ENCODE measurements at regions not wholly inside any gene's neighbourhood (a gene's known extent, or its start where the extent isn't known, plus 50 kb on each side); places are given as distances from the start of the nearest gene placed in this dataset.

DNA sequence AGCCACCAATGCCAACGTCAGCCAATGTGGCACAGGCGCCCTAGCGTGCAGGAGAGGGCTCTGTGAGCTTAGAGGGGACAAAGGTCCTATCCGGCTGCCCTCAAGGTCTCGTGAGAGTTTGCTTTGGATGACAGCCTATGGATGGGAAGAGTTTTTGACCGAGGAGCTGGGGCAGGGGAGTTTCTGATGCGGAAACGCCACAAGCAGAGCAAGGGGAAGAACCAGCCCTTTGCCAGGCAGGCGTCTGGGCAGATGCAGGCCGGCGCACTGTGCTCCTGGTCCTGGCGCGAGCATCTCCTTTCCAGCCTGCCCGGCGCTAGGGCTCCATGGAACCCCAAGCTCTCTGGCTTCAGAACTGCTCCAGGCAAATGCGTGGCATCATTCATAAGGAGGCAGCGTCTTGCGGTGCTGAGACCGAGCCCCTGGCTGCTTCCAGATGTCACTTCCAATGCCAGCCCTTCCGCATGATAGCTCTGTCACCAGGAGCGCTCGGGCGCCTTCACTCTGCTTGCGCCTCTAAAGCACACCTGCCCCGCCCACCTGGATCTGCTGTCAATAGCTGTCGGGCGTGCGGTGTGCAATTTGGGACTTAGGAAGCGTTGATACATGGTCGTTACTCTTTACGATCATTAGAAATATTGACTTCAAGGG is 374.9 kb upstream of the IRX1 start:
- H3K9me3 ChIP-seq, result no peaks in the 10 kb centered on the region
- 49% methylated on average over 30 of the region's 31 CpGs for WGBS (ENCODE audit: missing lambda C conversion rate)
- no peak for DNase-seq (ENCODE audit: low read depth in 1 of 2, low spot score in 1 of 2)
- TF ChIP-seq KDM1A (IDR thresholded peaks at IDR 0.05; ENCODE audit: low read depth) (no peak), EP300 (IDR thresholded peaks at IDR 0.05) (no peak), GATA3 (IDR thresholded peaks at IDR 0.05; ENCODE audit: borderline replicate concordance) (no peak), JUNB (IDR thresholded peaks at IDR 0.05) (no peak)
- TF ChIP-seq, protein P1, sequence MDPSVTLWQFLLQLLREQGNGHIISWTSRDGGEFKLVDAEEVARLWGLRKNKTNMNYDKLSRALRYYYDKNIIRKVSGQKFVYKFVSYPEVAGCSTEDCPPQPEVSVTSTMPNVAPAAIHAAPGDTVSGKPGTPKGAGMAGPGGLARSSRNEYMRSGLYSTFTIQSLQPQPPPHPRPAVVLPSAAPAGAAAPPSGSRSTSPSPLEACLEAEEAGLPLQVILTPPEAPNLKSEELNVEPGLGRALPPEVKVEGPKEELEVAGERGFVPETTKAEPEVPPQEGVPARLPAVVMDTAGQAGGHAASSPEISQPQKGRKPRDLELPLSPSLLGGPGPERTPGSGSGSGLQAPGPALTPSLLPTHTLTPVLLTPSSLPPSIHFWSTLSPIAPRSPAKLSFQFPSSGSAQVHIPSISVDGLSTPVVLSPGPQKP (IDR thresholded peaks at IDR 0.05; ENCODE audit: low read depth, low read length), result no peak
- ATAC-seq, result no peak
- H3K4me2 ChIP-seq, result no peak overlapping the region
- no peak for FAIRE-seq
- H3K4me3 ChIP-seq, result no peak overlapping the region
- H3K27ac ChIP-seq, result no peak overlapping the region
- ChIA-PET CTCF (no interaction called here), POLR2A (no interaction called here)
- H3K4me1 ChIP-seq, result no peaks in the 10 kb centered on the region

DNA sequence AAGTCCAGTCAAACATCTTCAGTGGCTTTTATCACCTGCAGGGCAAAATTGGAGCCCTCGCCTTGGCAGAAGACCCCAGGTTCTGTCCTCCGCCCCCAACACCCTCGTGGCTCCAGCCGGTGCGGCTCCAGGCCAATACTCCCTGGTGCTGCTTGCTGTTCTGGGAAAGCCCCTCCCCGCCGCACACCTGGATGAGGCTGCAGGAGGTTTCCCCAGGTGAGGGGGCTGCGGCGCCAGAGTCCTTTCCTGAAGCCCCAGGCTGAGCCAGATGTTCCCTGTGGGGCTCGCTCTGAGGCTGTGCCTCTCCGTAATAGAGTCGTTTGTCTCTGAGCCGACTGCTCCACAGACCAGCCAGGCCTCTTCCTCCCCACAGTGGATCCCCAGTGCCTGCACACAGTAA is 375.4 kb upstream of the IRX1 start:
- H3K9me3 ChIP-seq, result no peaks in the 10 kb centered on the region
- no peak overlapping the region for H3K4me2 ChIP-seq
- H3K27ac ChIP-seq, result no peak overlapping the region
- ATAC-seq (no peak), DNase-seq (ENCODE audit: low read depth in 1 of 2, low spot score in 1 of 2) (no peak), FAIRE-seq (no peak)
- no peaks in the 10 kb centered on the region for H3K4me1 ChIP-seq
- CTCF ChIA-PET, result interaction anchor here (1.0 kb wide), 1 partner anchor 25 kb away, joined by 3 read pairs; no protein-coding TSS in a partner anchor
- WGBS (ENCODE audit: missing lambda C conversion rate), result 40% methylated on average over 7 of the region's 13 CpGs
- POLR2A ChIA-PET, result no interaction called here
- H3K4me3 ChIP-seq, result no peak overlapping the region
- TF ChIP-seq FOXS1 (CRISPR knock-in tag; IDR thresholded peaks at IDR 0.05), result no peak
- no peak for TF ChIP-seq SREBF2 (IDR thresholded peaks at IDR 0.05)
- no peak for TF ChIP-seq NFE2L2 (conservative IDR thresholded peaks at IDR 0.05; ENCODE audit: low read length)

DNA sequence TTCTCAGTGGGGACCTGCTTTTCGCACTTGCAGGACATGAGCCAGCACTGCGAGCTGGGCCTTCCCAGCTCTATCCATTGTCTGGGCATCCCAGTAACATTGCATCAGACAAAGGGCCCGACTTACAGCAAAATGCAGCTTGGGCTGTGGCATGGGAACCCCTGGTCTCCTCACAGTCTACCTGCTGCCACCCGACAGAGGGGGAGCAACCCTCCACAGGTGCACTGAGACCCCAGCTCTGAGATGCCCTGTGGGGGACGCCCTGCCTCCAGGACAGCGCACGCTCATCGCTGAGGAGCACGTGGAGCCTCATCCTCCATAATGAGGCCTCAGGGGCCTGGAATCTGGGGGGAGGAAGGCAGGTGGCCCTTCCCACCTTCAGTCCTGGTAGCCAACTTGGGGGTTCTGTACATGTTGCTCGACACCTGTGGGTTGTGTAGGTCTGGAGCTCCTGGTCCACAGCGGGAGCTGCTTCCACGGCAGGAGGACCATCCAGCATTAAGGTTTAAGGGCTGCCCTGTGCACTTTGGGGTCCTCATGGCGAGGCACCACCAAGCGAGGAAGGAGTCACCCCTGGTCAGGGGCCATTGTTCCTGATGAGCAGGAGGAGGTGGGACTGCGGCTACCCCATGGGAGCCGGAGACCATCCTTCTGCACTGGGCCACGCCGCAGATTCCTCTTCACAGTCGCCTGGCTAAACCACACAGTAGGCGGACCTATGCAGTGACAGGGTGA is 376.5 kb upstream of the IRX1 start:
- ATAC-seq (no peak), FAIRE-seq (no peak), DNase-seq (ENCODE audit: low read depth in 1 of 2, low spot score in 1 of 2) (no peak)
- ChIA-PET CTCF (interaction anchor here (1.0 kb wide), 1 partner anchor 24 kb away, joined by 3 read pairs; no protein-coding TSS in a partner anchor), POLR2A (no interaction called here)
- 8% methylated on average over 8 of the region's 20 CpGs for WGBS (ENCODE audit: missing lambda C conversion rate)
- Histone ChIP-seq H3K4me1 (no peaks in the 10 kb centered on the region), H3K9me3 (0 out of 3 replicates have a peak, but pooled peaks cover 3% of the 10 kb centered on the region), H3K4me3 (no peak overlapping the region), H3K27ac (no peak overlapping the region), H3K4me2 (no peak overlapping the region)
- no peak for TF ChIP-seq GATA3 (IDR thresholded peaks at IDR 0.05; ENCODE audit: borderline replicate concordance)
- TF ChIP-seq FOSB (CRISPR knock-in tag; IDR thresholded peaks at IDR 0.05), result no peak
- TF ChIP-seq MAFK (IDR thresholded peaks at IDR 0.05; ENCODE audit: partially characterized antibody), result no peak
- TF ChIP-seq, protein P1 (IDR thresholded peaks at IDR 0.05; ENCODE audit: low read depth, low read length), result no peak
- no peak for TF ChIP-seq HOXA7 (CRISPR knock-in tag; IDR thresholded peaks at IDR 0.05)
- TF ChIP-seq, protein P2, sequence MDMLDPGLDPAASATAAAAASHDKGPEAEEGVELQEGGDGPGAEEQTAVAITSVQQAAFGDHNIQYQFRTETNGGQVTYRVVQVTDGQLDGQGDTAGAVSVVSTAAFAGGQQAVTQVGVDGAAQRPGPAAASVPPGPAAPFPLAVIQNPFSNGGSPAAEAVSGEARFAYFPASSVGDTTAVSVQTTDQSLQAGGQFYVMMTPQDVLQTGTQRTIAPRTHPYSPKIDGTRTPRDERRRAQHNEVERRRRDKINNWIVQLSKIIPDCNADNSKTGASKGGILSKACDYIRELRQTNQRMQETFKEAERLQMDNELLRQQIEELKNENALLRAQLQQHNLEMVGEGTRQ (IDR thresholded peaks at IDR 0.05), result no peak
- TF ChIP-seq BHLHE40 (IDR thresholded peaks at IDR 0.05; ENCODE audit: low read depth, low read length), result no peak
- no peak for TF ChIP-seq PHF8 (IDR thresholded peaks at IDR 0.05; ENCODE audit: borderline replicate concordance, low read depth)
- TF ChIP-seq, protein P3, sequence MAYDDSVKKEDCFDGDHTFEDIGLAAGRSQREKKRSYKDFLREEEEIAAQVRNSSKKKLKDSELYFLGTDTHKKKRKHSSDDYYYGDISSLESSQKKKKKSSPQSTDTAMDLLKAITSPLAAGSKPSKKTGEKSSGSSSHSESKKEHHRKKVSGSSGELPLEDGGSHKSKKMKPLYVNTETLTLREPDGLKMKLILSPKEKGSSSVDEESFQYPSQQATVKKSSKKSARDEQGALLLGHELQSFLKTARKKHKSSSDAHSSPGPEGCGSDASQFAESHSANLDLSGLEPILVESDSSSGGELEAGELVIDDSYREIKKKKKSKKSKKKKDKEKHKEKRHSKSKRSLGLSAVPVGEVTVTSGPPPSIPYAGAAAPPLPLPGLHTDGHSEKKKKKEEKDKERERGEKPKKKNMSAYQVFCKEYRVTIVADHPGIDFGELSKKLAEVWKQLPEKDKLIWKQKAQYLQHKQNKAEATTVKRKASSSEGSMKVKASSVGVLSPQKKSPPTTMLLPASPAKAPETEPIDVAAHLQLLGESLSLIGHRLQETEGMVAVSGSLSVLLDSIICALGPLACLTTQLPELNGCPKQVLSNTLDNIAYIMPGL (CRISPR knock-in tag; IDR thresholded peaks at IDR 0.05; ENCODE audit: borderline replicate concordance), result no peak
- no peak for TF ChIP-seq ZFP36 (IDR thresholded peaks at IDR 0.05; ENCODE audit: borderline replicate concordance, partially characterized antibody)
- no peak for TF ChIP-seq RCOR1 (IDR thresholded peaks at IDR 0.05; ENCODE audit: low read depth, low read length)
- TF ChIP-seq FOSL2 (IDR thresholded peaks at IDR 0.05), result no peak
- no peak for TF ChIP-seq FOSL2 (CRISPR knock-in tag; IDR thresholded peaks at IDR 0.05)
- TF ChIP-seq, protein P4, sequence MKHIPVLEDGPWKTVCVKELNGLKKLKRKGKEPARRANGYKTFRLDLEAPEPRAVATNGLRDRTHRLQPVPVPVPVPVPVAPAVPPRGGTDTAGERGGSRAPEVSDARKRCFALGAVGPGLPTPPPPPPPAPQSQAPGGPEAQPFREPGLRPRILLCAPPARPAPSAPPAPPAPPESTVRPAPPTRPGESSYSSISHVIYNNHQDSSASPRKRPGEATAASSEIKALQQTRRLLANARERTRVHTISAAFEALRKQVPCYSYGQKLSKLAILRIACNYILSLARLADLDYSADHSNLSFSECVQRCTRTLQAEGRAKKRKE (CRISPR knock-in tag; IDR thresholded peaks at IDR 0.05; ENCODE audit: low read depth), result no peak
- TF ChIP-seq TFCP2L1 (CRISPR knock-in tag; IDR thresholded peaks at IDR 0.05), result no peak
- no peak for TF ChIP-seq HEYL (CRISPR knock-in tag; IDR thresholded peaks at IDR 0.05)
- TF ChIP-seq, protein P5, sequence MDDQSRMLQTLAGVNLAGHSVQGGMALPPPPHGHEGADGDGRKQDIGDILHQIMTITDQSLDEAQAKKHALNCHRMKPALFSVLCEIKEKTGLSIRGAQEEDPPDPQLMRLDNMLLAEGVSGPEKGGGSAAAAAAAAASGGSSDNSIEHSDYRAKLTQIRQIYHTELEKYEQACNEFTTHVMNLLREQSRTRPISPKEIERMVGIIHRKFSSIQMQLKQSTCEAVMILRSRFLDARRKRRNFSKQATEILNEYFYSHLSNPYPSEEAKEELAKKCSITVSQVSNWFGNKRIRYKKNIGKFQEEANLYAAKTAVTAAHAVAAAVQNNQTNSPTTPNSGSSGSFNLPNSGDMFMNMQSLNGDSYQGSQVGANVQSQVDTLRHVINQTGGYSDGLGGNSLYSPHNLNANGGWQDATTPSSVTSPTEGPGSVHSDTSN (IDR thresholded peaks at IDR 0.05), result no peak
- no peak for TF ChIP-seq ZC3H11A (IDR thresholded peaks at IDR 0.05)
- no peak for TF ChIP-seq POLR2A (IDR thresholded peaks at IDR 0.05; ENCODE audit: low read length)

Measured in A549 (cell line).